NCI-H146 treated with DMSO at 0.1 percent for 48 hours (cell line): ENCODE measurements at regions not wholly inside any gene's neighbourhood (a gene's known extent, or its start where the extent isn't known, plus 50 kb on each side); places are given as distances from the start of the nearest gene placed in this dataset.
A peak's percentile ranks its signal among the peaks of the same experiment; 100 is the strongest.

Experiments
- DNase-seq: peaks from one replicate; lab custom pipeline; 2025; ENCODE audit not compliant: unreplicated experiment; lab: John Stamatoyannopoulos, UW

- DNase-seq, result no peak
Measured at GRCh38 chr12:78403681-78404080, 460.9 kb upstream of the SYT1 start.

GRCh38 chr12:78406213-78406612, 458.4 kb upstream of the SYT1 start:
- no peak for DNase-seq

GRCh38 chr12:78406828-78407227, 457.7 kb upstream of the SYT1 start:
- no peak for DNase-seq

GRCh38 chr12:78407722-78408121, 456.9 kb upstream of the SYT1 start:
- DNase-seq, result no peak

- no peak for DNase-seq
Measured at GRCh38 chr12:78414071-78414470, 450.5 kb upstream of the SYT1 start.

- DNase-seq, result no peak
Measured at GRCh38 chr12:78418919-78419318, 445.7 kb upstream of the SYT1 start.

- no peak for DNase-seq
Measured at GRCh38 chr12:78419513-78419912, 445.1 kb upstream of the SYT1 start.

- DNase-seq, result no peak
Measured at GRCh38 chr12:78420991-78421390, 443.6 kb upstream of the SYT1 start.

- DNase-seq, result no peak
Measured at GRCh38 chr12:78430551-78430950, 434.0 kb upstream of the SYT1 start.

GRCh38 chr12:78431931-78432330, 432.6 kb upstream of the SYT1 start:
- DNase-seq, result no peak

GRCh38 chr12:78439666-78440065, 424.9 kb upstream of the SYT1 start:
- no peak for DNase-seq

GRCh38 chr12:78441737-78442453, 422.7 kb upstream of the SYT1 start:
- no peak for DNase-seq

GRCh38 chr12:78442454-78442801, 422.1 kb upstream of the SYT1 start:
- no peak for DNase-seq

GRCh38 chr12:78446555-78446954, 418.0 kb upstream of the SYT1 start:
- no peak for DNase-seq

GRCh38 chr12:78447373-78447772, 417.2 kb upstream of the SYT1 start:
- DNase-seq, result no peak

GRCh38 chr12:78448692-78449091, 415.9 kb upstream of the SYT1 start:
- DNase-seq, result no peak

- no peak for DNase-seq
Measured at GRCh38 chr12:78455991-78456390, 408.6 kb upstream of the SYT1 start.

GRCh38 chr12:78457938-78458337, 406.6 kb upstream of the SYT1 start:
- no peak for DNase-seq

GRCh38 chr12:78470354-78471195, 394.0 kb upstream of the SYT1 start:
- DNase-seq, result peak; percentile 31

- DNase-seq, result no peak
Measured at GRCh38 chr12:78473136-78473535, 391.4 kb upstream of the SYT1 start.

- DNase-seq, result no peak
Measured at GRCh38 chr12:78473561-78473960, 391.0 kb upstream of the SYT1 start.

GRCh38 chr12:78483767-78484315, 380.7 kb upstream of the SYT1 start:
- DNase-seq, result peak; percentile 34
